Loucy (cell line): ENCODE measurements at regions not wholly inside any gene's neighbourhood (a gene's known extent, or its start where the extent isn't known, plus 50 kb on each side); places are given as distances from the start of the nearest gene placed in this dataset.
"Not testable (repeated sequence)": the region's sequence is repeated elsewhere in the genome, so short reads cannot be mapped to it uniquely, and the experiment has no call there.

Source experiments
- H2AFZ ChIP-seq: fragments of 200-600 bp; sonication (generic); 2 replicates; pipeline ENCODE4 v1.6.0; 2016; ENCODE audit warnings: antibody characterized with exemption, mild to moderate bottlenecking, low read length, moderate library complexity
- H3F3A ChIP-seq: fragments of 200-600 bp; 2 replicates; pipeline ENCODE4 v1.6.0; 2016; ENCODE audit warnings: antibody characterized with exemption, low read depth, mild to moderate bottlenecking
- H3K27me3 ChIP-seq: fragments of 200-600 bp; sonication (generic); 2 replicates; pipeline ENCODE4 v1.6.1; 2014; ENCODE audit warnings: low read length, mild to moderate bottlenecking; ENCODE audit not compliant: insufficient read depth, poor library complexity, severe bottlenecking
- H3K36me3 ChIP-seq: fragments of 200-600 bp; sonication (generic); 2 replicates; pipeline ENCODE4 v1.6.1; 2016; ENCODE audit warnings: low read length; ENCODE audit not compliant: insufficient read depth
- H3K4me1 ChIP-seq: fragments of 200-600 bp; sonication (generic); 2 replicates; pipeline ENCODE4 v1.5.1; 2014; ENCODE audit warnings: low read length, mild to moderate bottlenecking; ENCODE audit not compliant: insufficient read depth, poor library complexity, severe bottlenecking
- H3K4me2 ChIP-seq: fragments of 200-600 bp; sonication (generic); 2 replicates; pipeline ENCODE4 v1.6.0; 2014; ENCODE audit warnings: antibody characterized with exemption, low read length, low read depth, mild to moderate bottlenecking; ENCODE audit not compliant: poor library complexity, severe bottlenecking
- H3K4me3 ChIP-seq: fragments of 200-600 bp; sonication (generic); 2 replicates; pipeline ENCODE4 v1.5.1; 2014; ENCODE audit warnings: low read length, mild to moderate bottlenecking, mixed read lengths; ENCODE audit not compliant: poor library complexity, severe bottlenecking
- H3K79me2 ChIP-seq: fragments of 200-600 bp; sonication (generic); 2 replicates; pipeline ENCODE4 v1.6.1; 2014; ENCODE audit warnings: low read length; ENCODE audit not compliant: insufficient read depth
- H3K9ac ChIP-seq: fragments of 200-600 bp; sonication (generic); 2 replicates; pipeline ENCODE4 v1.6.0; 2014; ENCODE audit warnings: mild to moderate bottlenecking, low read depth, low read length, moderate library complexity; ENCODE audit not compliant: poor library complexity, severe bottlenecking
- H3K9me2 ChIP-seq: fragments of 200-600 bp; sonication (generic); replicated peaks from 2 replicates; pipeline ENCODE4 v1.6.1; 2016; ENCODE audit warnings: low read depth, low read length, mixed read lengths
- H3K9me3 ChIP-seq: fragments of 200-600 bp; sonication (generic); 2 replicates; pipeline ENCODE4 v1.6.1; 2014; ENCODE audit warnings: mild to moderate bottlenecking, antibody characterized with exemption, low read length, low read depth; ENCODE audit not compliant: insufficient read depth
- H4K20me1 ChIP-seq: fragments of 200-600 bp; sonication (generic); 2 replicates; pipeline ENCODE4 v1.6.0; 2014; ENCODE audit warnings: antibody characterized with exemption, low read length, mild to moderate bottlenecking; ENCODE audit not compliant: insufficient read depth, poor library complexity, severe bottlenecking
- EZH2phosphoT487 ChIP-seq: fragments of 200-600 bp; IDR thresholded peaks from 2 replicates; pipeline ENCODE4 v1.6.1; 2018; ENCODE audit warnings: antibody characterized with exemption, mild to moderate bottlenecking, moderate library complexity, borderline replicate concordance
- TF ChIP-seq, protein P1 (sequence below): fragments of 200-600 bp; sonication (generic); conservative IDR thresholded peaks from 2 replicates; pipeline ENCODE4 v1.5.1; 2014; ENCODE audit warnings: mild to moderate bottlenecking, antibody characterized with exemption, low read length

DNA sequence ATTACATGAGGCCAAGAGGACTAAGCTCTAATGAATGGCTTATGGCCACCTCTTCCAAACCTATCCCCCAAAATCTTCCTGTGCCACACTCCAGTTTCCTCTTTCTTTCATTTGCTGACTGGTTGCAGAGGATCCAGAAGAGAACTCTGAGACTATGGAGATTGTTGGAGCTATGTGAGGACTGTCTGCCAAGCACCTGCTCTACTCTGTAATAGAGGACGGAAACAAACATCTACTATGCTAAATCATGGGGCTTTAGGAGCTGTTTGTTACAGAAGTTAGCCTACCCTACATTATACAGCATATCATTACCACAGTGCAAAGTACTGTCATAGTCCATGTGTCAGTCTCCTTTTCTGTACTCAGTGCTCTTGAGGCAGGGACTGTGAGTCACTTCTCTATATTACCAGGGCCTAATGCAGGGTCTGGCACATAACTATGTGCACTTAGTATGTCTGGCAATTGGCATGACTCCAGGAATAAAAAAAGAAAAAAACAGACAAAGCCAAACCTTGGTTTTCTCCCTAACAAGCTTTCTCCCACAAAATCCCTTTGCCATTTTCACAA is 95.1 kb downstream of the RPAP3 start:
- TF ChIP-seq, protein P1, sequence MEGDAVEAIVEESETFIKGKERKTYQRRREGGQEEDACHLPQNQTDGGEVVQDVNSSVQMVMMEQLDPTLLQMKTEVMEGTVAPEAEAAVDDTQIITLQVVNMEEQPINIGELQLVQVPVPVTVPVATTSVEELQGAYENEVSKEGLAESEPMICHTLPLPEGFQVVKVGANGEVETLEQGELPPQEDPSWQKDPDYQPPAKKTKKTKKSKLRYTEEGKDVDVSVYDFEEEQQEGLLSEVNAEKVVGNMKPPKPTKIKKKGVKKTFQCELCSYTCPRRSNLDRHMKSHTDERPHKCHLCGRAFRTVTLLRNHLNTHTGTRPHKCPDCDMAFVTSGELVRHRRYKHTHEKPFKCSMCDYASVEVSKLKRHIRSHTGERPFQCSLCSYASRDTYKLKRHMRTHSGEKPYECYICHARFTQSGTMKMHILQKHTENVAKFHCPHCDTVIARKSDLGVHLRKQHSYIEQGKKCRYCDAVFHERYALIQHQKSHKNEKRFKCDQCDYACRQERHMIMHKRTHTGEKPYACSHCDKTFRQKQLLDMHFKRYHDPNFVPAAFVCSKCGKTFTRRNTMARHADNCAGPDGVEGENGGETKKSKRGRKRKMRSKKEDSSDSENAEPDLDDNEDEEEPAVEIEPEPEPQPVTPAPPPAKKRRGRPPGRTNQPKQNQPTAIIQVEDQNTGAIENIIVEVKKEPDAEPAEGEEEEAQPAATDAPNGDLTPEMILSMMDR: no peak
- no peak for TF ChIP-seq EZH2phosphoT487

GRCh38 chr12:47609806-47610205 is 96.0 kb downstream of the RPAP3 start:
- Histone ChIP-seq H4K20me1 (no peaks in the 10 kb centered on the region), H2AFZ (no peak overlapping the region), H3F3A (no peaks in the 10 kb centered on the region), H3K79me2 (no peaks in the 10 kb centered on the region), H3K4me1 (no peaks in the 10 kb centered on the region), H3K27me3 (no peaks in the 10 kb centered on the region), H3K36me3 (no peaks in the 10 kb centered on the region), H3K4me2 (no peak overlapping the region), H3K9me3 (peaks cover 22% of the 10 kb centered on the region; the same call in 1 of the 2 replicates), H3K9ac (no peak overlapping the region), H3K4me3 (no peak overlapping the region), H3K9me2 (no peaks in the 10 kb centered on the region)
- no peak for TF ChIP-seq EZH2phosphoT487
- TF ChIP-seq, protein P1: no peak

More for the DNA sequence above, 95.1 kb downstream of the RPAP3 start:
- Histone ChIP-seq H3K9ac (no peak overlapping the region), H3K4me2 (no peak overlapping the region), H3K36me3 (no peaks in the 10 kb centered on the region), H3K9me2 (no peaks in the 10 kb centered on the region), H3K27me3 (no peaks in the 10 kb centered on the region), H4K20me1 (no peaks in the 10 kb centered on the region), H3F3A (no peaks in the 10 kb centered on the region), H3K4me3 (no peak overlapping the region), H3K79me2 (no peaks in the 10 kb centered on the region), H2AFZ (no peak overlapping the region), H3K4me1 (no peaks in the 10 kb centered on the region), H3K9me3 (peaks cover 22% of the 10 kb centered on the region; the same call in 1 of the 2 replicates)

DNA sequence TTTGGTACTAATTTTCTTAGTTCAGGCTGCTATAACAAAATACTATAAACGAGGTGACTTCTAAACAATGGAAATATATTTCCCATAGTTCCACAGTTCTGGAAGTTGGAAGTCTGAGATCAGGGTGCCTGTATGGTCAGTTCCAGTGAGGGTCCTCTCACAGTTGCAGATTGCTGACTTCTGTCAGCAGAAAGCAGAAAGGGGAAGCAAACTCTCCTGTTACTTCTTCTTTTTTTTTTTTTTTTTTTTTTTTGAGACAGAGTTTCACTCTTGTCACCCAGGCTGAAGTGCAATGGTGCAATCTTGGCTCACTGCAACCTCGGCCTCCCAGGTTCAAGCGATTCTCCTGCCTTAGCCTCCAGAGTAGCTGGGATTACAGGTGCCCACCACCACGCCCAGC is 97.2 kb downstream of the RPAP3 start:
- not testable (repeated sequence) for H3K27me3 ChIP-seq

DNA sequence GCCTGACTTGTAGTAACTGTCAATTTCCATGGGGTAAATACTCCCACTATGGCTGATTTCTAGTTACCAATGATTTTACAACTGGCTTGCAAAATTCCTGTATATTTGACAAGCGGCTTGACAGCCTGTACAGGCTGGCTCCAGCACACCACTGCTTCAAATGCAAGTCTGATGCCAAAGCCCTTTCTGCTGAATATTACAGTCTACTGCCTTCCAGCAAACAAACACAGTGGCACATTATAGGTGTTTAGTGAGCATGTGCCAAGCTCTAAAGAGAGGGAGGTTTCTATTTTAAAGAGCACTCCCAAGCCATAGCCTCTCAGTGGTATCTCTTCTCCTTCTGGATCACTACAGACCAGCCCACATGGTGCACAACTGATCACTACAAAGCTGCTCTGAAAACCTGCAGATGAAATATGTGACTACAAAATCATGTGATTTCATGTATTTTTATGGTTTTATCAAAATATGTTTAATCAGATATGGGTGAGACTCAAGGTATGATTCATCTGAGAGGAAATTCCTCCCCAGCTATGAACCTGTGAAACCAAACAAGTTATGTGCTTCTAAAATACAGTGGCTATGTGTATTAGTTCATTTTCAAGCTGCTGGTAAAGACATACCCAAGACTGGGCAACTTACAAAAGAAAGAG is 101.5 kb downstream of the RPAP3 start:
- H3K9ac ChIP-seq: no peak overlapping the region
- peaks cover 12% of the 10 kb centered on the region; the same call in 1 of the 2 replicates for H3K9me3 ChIP-seq
- no peak overlapping the region for H2AFZ ChIP-seq
- no peak overlapping the region for H3K4me2 ChIP-seq
- H3K4me3 ChIP-seq: no peak overlapping the region
- no peak for TF ChIP-seq EZH2phosphoT487
- TF ChIP-seq, protein P1: no peak
- no peaks in the 10 kb centered on the region for H4K20me1 ChIP-seq
- no peaks in the 10 kb centered on the region for H3K27me3 ChIP-seq
- H3K4me1 ChIP-seq: no peaks in the 10 kb centered on the region
- no peaks in the 10 kb centered on the region for H3K79me2 ChIP-seq
- no peaks in the 10 kb centered on the region for H3K36me3 ChIP-seq
- no peaks in the 10 kb centered on the region for H3F3A ChIP-seq
- H3K9me2 ChIP-seq: no peaks in the 10 kb centered on the region

More for the DNA sequence above, 97.2 kb downstream of the RPAP3 start:
- peaks cover 23% of the 10 kb centered on the region; the same call in 1 of the 2 replicates for H3K9me3 ChIP-seq
- not testable (repeated sequence) for H3K9ac ChIP-seq, H3K9me2 ChIP-seq, H3F3A ChIP-seq, H3K4me1 ChIP-seq, H2AFZ ChIP-seq, H3K4me2 ChIP-seq, H3K79me2 ChIP-seq, H3K4me3 ChIP-seq, H4K20me1 ChIP-seq, H3K36me3 ChIP-seq
